CD4-positive, alpha-beta T cell treated with Interferon alpha-2 for 1 hour (primary cell): ENCODE measurements at regions not wholly inside any gene's neighbourhood (a gene's known extent, or its start where the extent isn't known, plus 50 kb on each side); places are given as distances from the start of the nearest gene placed in this dataset.

Experiments
- DNase-seq, 2 donors: peaks; one replicate each; pipeline ENCODE4 v3.0.0-alpha.2; 2020 to 2022

- no peak for DNase-seq
Observed at GRCh38 chr13:39859898-39860297, 204.4 kb downstream of the COG6 start.

DNA sequence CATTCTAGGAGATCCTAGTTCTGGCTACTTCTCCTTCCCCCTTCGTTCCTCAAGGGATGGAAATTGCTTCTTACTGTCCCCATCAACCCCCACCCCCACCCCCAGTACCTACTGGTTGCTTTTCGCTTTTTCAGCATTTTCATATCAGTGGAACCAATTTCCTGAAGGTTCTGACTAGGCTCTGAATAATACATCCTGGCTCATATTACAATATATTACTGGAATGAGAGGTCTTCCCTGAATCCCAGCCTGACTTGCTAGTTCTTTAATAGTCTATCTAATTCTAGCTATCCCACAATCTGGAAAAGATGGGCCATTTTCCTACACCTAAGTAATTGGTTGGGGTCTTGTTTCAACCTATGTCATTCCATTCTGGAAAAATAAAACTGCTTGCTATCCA, 207.4 kb downstream of the COG6 start:
- DNase-seq = no peak

GRCh38 chr13:39864221-39864620, 208.8 kb downstream of the COG6 start:
- no peak for DNase-seq

DNA sequence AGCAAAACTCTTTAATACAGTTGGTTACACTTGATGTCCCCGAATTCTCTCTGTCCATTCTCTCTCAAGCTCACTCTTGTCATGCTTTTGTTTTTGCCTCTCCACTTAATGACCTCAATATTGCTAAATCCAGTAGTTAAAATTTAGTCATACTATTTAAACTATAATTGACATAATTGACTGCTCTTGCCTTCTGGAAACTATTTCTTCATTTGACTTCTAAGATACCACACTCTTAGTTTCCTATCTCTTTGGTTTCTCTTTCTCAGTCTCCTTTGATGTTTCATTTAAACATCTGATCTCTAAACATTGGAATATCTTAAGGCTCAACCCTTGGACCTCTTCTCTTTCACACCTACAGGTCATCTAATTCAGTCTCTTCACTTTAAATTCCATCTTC, 211.3 kb downstream of the COG6 start:
- DNase-seq = no peak

DNA sequence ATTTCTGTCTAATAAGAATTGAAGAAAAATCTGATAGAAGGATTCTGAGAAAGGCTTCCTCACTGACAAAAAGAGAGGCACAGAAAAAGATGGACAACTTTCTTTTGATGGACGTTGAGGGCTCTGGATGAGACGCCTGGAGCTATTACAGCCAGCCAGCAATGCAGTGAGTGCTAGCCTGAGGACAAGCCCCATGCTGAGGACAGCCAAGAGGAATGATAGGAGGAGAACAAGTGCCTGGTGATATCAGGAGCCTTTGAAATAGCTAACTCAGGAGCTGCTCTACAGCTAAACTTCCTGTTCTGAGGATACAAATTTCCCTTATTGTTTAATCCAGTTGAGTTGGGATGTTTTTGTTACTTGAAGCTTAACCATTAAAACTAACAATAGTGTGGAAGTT, 212.3 kb downstream of the COG6 start:
- no peak for DNase-seq

GRCh38 chr13:39870197-39870747, 214.8 kb downstream of the COG6 start:
- no peak for DNase-seq

DNA sequence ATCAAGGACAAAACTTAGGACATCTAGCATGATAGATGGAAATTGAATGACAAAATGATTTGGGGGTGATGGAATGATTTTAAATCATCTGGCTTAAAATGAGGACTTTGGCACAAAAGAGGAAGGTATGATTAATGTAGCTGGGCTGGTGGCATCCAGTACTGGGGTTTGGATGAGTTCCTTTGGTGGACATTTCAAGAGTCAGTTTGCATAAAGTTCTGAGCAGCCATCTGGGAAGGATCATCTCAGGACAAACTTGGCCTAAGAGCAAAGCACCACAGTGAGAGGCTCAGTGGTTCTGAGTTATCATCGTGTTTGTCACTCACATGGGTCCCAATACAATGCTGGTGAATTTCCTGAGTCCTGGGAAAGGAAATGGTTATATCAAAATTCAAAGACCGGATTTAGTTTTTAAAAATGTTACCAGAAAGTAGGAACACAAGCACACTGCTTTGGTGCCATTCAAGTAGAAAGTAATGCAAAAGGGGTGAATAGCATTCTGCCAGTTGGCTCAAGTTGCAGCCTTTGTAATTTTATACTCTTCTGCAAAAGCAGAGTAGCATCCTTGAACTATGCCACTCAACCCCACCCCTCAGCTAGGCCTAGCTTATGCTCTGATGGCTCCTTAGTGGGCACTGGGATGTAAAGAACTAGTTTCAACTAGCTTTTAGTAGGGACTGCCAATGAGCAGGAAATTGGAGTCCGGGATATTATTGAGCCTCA, 219.0 kb downstream of the COG6 start:
- no peak for DNase-seq

DNA sequence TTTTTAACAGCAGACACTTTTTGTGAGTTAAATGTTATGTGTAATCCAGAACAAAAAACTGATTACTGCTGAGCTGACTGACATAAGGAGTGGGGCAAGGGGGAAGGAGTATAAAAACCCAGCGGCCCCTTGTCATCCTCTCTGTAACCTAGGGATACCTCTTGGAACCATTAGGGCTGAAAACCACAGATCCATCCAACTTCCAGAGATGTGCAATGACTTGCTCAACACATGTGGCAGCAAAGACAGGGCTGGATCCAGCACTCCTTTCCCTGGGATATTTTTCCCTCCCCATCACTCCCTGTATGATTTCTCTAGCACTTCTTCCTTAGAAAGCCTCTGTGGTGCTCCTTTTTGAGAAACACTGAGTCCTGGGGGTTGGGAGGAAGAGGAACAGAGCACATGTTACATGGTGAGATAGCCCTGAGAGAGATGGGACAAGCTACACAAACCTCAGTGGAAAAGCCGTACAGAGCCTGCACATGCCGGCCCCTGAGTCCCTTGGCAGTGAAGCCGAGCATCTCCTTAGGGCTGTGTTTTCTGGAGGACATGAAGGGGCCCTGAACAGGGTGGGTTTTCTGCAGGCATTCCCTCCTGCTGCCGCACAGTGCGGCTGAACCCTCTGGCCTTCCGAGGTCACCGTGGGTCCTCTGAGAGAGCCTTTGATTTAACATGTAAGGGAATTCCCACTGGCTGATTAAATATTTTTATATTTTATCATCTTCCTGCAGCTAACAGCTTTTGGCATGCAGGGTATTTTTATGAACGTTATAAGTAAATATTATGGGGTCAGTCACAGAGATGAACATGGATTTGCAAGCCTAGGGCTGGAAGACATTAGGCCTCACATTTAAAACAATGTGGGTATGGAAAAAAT, 219.9 kb downstream of the COG6 start:
- DNase-seq = no peak

DNA sequence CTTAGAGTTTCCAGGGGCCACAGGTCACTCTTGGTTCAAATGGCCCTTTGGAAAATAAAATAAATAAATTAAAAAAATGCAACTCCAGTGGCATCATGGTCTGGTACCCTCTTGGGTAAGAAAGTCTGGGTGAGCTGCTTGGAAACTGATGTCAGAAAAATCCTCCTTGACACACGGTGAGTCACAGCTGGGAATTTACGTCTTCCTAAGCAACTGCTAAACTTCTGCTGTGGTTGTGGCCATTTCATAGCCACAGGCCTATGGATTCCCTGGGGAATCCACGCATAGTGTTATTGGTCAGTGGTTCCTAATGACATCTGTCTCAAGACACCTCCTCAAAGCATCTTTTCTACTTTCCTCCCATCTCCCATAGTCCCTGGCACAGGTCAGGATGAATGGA, 220.8 kb downstream of the COG6 start:
- DNase-seq = no peak

GRCh38 chr13:39877134-39877533, 221.7 kb downstream of the COG6 start:
- DNase-seq = no peak

DNA sequence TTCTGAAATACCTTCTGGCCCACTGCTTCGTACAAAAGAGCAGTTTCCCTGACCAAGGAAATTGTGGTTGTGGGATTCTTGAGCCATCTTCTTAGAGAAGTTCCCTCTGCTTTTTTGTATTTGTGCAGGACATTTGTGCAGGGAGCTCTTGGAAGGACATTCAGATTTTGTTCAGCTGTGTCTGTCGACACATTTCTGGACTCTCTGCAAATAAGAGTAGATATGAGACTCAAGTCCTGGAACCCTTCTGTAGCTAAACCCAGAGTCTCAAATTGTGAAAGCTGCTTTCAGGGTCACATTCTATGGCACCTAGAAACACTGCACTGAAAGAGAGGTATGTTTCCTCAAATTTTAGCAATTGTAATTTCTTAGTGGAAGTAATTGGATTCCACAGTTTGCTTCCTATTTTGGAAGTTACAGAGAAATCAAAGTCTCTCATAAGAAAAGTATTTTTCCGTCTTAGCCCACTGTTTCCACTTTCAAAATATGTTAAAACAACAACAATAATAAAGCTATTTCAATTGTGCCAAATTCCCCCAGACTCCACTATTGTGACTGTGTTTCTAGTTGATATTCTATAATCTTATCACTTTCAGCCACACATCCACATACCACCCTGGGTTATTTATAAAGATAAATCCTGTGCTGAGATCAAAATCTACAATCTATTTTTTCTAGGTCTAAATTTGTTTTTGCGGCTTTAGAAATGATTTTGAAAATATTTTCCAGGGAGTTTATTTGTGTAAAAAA, 224.0 kb downstream of the COG6 start:
- no peak for DNase-seq

- no peak for DNase-seq
Observed at GRCh38 chr13:39881383-39881782, 225.9 kb downstream of the COG6 start.

DNA sequence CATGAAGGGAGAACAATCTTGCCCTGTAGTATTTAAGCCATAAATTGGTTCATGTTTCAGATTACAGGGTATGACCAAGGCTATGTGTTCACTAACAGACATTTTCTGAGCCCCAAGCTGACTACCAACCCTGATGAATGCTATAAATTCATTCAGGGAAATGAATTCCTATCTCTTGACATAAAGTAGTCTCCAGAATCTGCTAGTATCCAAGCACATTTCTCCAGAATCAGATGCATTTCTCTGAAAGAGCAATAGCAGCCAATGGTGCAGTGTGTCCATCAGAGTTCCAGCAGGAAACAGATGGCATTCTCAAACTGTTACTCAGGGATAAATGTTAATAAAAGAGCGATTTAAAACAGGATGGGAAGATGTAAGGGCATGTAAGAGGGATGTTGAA, 226.4 kb downstream of the COG6 start:
- DNase-seq = no peak

- no peak for DNase-seq
Observed at GRCh38 chr13:39884166-39884565, 228.7 kb downstream of the COG6 start.

DNA sequence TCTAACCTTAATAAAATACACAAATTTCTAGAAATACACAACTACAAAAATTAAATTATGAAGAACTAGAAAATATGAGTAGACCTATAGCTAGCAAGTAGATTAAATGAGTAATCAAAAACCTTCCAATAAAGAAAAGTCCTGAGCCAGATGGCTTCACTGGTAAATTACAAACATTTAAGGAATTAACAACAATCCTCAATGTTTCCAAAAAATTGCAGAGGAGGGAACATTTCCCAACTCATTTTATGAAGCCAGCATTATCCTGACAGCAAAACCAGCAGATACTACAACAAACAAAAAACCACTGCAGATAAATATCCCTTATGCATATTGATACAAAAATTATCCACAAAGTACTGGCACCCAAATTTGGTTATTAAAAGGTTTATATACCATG, 230.9 kb downstream of the COG6 start:
- no peak for DNase-seq

GRCh38 chr13:39887387-39887786, 231.9 kb downstream of the COG6 start:
- DNase-seq = no peak

- no peak for DNase-seq
Observed at GRCh38 chr13:39888865-39889810, 233.7 kb downstream of the COG6 start.

- no peak for DNase-seq
Observed at GRCh38 chr13:39890537-39890936, 235.1 kb downstream of the COG6 start.

- DNase-seq = peak in 1 of 2 donors; percentile 9
Observed at GRCh38 chr13:39892721-39893685, 237.5 kb downstream of the COG6 start.

- DNase-seq = no peak
Observed at GRCh38 chr13:39893808-39894207, 238.3 kb downstream of the COG6 start.

- no peak for DNase-seq
Observed at GRCh38 chr13:39894586-39894985, 239.1 kb downstream of the COG6 start.
